ENCODE measurements at regions not wholly inside any gene's neighbourhood (a gene's known extent, or its start where the extent isn't known, plus 50 kb on each side); places are given as distances from the start of the nearest gene placed in this dataset.

DNA sequence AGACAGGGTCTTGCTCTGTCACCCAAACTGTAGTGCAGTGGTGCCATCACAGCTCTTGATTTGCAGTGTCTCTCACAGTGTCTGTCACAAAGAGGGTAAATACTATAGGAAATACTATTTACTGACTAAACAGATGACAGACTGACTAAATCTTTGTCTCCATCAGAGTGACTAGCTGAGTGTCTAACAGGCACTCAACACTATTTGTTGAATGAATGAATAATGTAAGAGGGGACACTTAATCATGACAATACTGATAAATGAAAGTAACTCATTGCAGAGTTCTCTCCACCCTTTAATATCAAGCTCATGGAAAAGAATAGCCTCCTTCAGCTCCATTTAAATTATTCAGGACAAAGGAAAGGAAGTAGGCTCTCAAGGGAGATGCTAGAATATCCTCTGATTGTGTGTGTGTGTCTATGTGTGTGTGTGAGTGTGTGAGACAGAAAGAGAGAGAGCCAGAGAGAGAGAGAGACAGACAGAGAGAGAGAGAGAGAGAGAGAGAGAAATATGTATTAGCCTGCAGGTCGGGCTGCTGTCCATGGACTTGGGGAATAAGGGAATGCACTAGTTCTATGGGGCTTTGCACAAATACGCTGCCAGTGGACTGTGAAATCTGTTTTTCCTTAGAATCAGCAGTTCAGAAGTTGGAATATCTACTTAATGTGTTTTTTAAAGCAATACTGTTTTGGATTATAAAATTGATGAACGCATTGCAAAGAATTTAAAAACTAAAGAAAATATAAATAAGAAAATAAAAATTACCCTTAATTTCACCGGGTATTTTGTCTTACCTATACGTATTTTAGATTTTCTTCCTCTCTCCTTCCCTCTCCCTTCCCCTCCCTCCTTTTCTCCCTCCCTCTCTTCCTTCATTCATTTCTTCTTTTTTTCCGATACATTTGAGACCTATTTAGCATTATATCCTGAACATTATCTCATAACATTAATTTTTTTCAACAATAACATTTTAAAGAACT, 132.9 kb upstream of the LRIG1 start:
- Mint-ChIP-seq H3K36me3 (ENCODE audit: low read depth) (no peaks in the 10 kb centered on the region), H3K27me3 (ENCODE audit: low read depth) (no peaks in the 10 kb centered on the region), H3K4me1 (peaks cover 85% of the 10 kb centered on the region), H3K27ac (ENCODE audit: unreplicated experiment) (peak overlapping the region; percentile 97), H3K9me3 (peaks cover 5% of the 10 kb centered on the region), H3K4me3 (peak overlapping the region; percentile 38)
- no peak for DNase-seq (ENCODE audit: low read depth, low spot score)
- TF ChIP-seq, protein P1, sequence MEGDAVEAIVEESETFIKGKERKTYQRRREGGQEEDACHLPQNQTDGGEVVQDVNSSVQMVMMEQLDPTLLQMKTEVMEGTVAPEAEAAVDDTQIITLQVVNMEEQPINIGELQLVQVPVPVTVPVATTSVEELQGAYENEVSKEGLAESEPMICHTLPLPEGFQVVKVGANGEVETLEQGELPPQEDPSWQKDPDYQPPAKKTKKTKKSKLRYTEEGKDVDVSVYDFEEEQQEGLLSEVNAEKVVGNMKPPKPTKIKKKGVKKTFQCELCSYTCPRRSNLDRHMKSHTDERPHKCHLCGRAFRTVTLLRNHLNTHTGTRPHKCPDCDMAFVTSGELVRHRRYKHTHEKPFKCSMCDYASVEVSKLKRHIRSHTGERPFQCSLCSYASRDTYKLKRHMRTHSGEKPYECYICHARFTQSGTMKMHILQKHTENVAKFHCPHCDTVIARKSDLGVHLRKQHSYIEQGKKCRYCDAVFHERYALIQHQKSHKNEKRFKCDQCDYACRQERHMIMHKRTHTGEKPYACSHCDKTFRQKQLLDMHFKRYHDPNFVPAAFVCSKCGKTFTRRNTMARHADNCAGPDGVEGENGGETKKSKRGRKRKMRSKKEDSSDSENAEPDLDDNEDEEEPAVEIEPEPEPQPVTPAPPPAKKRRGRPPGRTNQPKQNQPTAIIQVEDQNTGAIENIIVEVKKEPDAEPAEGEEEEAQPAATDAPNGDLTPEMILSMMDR (conservative IDR thresholded peaks at IDR 0.05) = no peak

- DNase-seq (ENCODE audit: low read depth, low spot score) = no peak
- no peak overlapping the region for H3K27ac Mint-ChIP-seq (ENCODE audit: unreplicated experiment)
- peaks cover 3% of the 10 kb centered on the region for H3K36me3 Mint-ChIP-seq (ENCODE audit: low read depth)
- peaks cover 7% of the 10 kb centered on the region for H3K9me3 Mint-ChIP-seq
- TF ChIP-seq, protein P1 (conservative IDR thresholded peaks at IDR 0.05) = peak; percentile 45
- peaks cover 80% of the 10 kb centered on the region for H3K4me1 Mint-ChIP-seq
- H3K4me3 Mint-ChIP-seq = peak overlapping the region; percentile 14
- H3K27me3 Mint-ChIP-seq (ENCODE audit: low read depth) = no peaks in the 10 kb centered on the region
Measured at GRCh38 chr3:66638717-66639116, 137.9 kb upstream of the LRIG1 start.

DNA sequence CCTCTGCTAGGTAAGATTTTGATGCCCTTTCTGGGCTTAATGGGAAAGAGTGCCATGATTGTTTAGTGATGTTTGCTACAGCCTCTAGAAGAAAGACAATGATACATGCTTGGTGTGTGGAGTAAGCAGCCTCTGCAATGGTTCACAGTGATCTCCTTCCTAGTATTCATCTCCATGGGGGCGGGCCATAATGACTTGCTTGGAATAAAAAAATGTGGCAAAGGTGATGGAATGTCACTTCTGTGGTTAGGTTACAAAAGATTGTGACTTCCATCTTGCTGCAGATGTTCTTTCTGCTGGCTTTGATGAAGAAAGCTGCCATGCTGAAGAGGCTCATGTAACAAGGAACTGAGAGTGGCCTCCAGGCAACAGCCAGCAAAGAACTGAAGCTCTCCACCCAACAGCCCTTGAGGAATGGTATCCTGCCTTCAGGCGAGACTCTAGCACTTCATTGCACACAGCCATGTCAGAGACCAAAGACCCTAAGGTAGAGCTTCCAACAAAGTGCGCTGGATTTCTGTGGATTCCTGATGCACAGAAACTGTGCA, 139.1 kb upstream of the LRIG1 start:
- peaks cover 13% of the 10 kb centered on the region for H3K9me3 Mint-ChIP-seq
- no peak overlapping the region for H3K4me3 Mint-ChIP-seq
- TF ChIP-seq, protein P1 (conservative IDR thresholded peaks at IDR 0.05) = no peak
- H3K36me3 Mint-ChIP-seq (ENCODE audit: low read depth) = peaks cover 14% of the 10 kb centered on the region
- peaks cover 77% of the 10 kb centered on the region for H3K4me1 Mint-ChIP-seq
- no peaks in the 10 kb centered on the region for H3K27me3 Mint-ChIP-seq (ENCODE audit: low read depth)
- peak overlapping the region; percentile 10 for H3K27ac Mint-ChIP-seq (ENCODE audit: unreplicated experiment)
- DNase-seq (ENCODE audit: low read depth, low spot score) = no peak

DNA sequence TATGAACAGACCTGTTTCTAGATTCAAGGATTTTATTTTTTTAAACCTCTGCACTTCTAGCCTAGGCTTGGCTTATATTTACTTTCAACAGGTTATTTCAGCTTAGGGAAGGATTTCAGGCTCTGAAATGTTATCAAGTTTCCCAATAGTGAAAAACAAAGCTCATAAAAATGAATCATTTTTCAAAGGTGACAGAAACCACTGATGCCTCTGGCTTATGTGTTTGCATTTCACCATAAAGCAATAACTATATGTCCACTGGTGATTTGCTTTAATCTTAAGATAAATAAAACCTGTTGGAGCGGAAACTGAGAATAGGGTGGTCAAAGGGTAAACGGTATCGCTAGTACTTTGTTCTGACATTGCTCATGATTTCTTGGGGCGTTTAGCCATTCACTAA, 141.2 kb upstream of the LRIG1 start:
- Mint-ChIP-seq H3K36me3 (ENCODE audit: low read depth) (peaks cover 18% of the 10 kb centered on the region), H3K27ac (ENCODE audit: unreplicated experiment) (no peak overlapping the region), H3K4me1 (peaks cover 62% of the 10 kb centered on the region), H3K27me3 (ENCODE audit: low read depth) (no peaks in the 10 kb centered on the region), H3K4me3 (no peak overlapping the region), H3K9me3 (peaks cover 13% of the 10 kb centered on the region)
- TF ChIP-seq, protein P1 (conservative IDR thresholded peaks at IDR 0.05) = no peak
- no peak for DNase-seq (ENCODE audit: low read depth, low spot score)

DNA sequence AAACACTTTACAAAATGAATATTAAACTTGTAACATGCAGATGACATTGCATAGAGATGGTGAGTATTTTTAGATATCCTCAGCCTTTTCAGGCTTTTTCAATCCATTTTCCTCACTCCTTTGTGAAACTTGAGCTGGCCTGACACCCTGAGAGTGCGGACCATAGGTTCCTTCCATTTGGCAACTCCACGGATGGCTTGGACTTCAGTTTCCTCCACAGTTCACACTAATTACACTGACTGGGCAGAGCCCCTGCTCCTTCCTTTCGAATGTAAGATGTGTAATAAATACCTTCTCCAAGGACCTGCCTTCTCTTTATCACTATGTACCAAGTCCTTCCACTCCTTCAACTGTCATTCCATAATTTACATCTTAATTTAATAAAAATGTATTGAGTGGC, 141.7 kb upstream of the LRIG1 start:
- Mint-ChIP-seq H3K27ac (ENCODE audit: unreplicated experiment) (peak overlapping the region; percentile 94), H3K9me3 (peaks cover 13% of the 10 kb centered on the region)
- TF ChIP-seq, protein P1 (conservative IDR thresholded peaks at IDR 0.05) = no peak

More for the DNA sequence above, 141.7 kb upstream of the LRIG1 start:
- Mint-ChIP-seq H3K27me3 (ENCODE audit: low read depth) (no peaks in the 10 kb centered on the region), H3K4me3 (no peak overlapping the region), H3K4me1 (peaks cover 62% of the 10 kb centered on the region), H3K36me3 (ENCODE audit: low read depth) (peaks cover 18% of the 10 kb centered on the region)
- DNase-seq (ENCODE audit: low read depth, low spot score) = no peak
